Upper lobe of right lung (tissue), 1 donor: ENCODE measurements at regions not wholly inside any gene's neighbourhood (a gene's known extent, or its start where the extent isn't known, plus 50 kb on each side); places are given as distances from the start of the nearest gene placed in this dataset.

ENCODE experiments used
- ATAC-seq: fragments of 200-7000 bp; cut with Tn5 transposase; one replicate; pipeline ENCODE4 v1.9.1; 2020; ENCODE audit warnings: mild to moderate bottlenecking, moderate library complexity
- DNase-seq: peaks from one replicate; pipeline ENCODE4 v3.0.0-alpha.2; 2020
- H3K27ac ChIP-seq: fragments of 200-600 bp; one replicate; pipeline ENCODE4 v1.8.0; 2022
- H3K27me3 ChIP-seq: fragments of 200-600 bp; one replicate; pipeline ENCODE4 v1.8.0; 2022; ENCODE audit warnings: mild to moderate bottlenecking
- H3K36me3 ChIP-seq: fragments of 200-600 bp; one replicate; pipeline ENCODE4 v1.8.0; 2022
- H3K4me1 ChIP-seq: fragments of 200-600 bp; one replicate; pipeline ENCODE4 v1.8.0; 2022
- H3K4me3 ChIP-seq: fragments of 200-600 bp; one replicate; pipeline ENCODE4 v1.8.0; 2022; ENCODE audit warnings: mild to moderate bottlenecking
- H3K9me3 ChIP-seq: fragments of 200-600 bp; one replicate; pipeline ENCODE4 v1.8.0; 2022
- intact Hi-C: fragments of 100-400 bp; cut with DNase I; formaldehyde crosslinking; loops from one replicate; pipeline ENCODE4 v1.11.0; 2022
- TF ChIP-seq, protein P1 (sequence below): fragments of 200-600 bp; IDR thresholded peaks from one replicate; pipeline ENCODE4 v1.8.0; 2022; ENCODE audit warnings: antibody characterized with exemption
- donor health status: DM: no; HTN: yes; CAD: no; lungs with severe emphysema.

DNA sequence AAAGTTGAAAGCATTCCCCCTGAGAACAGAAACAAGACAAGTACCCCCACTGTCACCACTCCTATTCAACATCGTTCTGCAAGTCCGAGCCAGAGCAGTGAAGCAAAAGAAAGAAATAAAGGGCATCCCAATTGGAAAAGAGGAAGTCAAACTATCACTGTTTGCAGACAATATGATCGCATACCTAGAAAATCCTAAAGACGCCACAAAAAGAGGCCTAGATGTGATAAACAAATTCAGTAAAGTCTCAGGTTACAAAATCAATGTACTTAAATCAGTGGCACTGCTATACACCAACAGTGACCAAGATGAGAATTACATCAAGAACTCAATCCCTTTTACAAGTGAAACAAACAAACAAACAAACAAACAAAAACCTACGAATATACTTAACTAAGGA, 87.7 kb upstream of the COCH start:
- no peak for ATAC-seq
- Histone ChIP-seq H3K9me3 (peaks cover 6% of the 10 kb centered on the region), H3K27ac (no peak overlapping the region), H3K4me3 (no peak overlapping the region), H3K36me3 (no peaks in the 10 kb centered on the region), H3K4me1 (no peaks in the 10 kb centered on the region), H3K27me3 (no peaks in the 10 kb centered on the region)
- intact Hi-C loops, result no loop called here
- DNase-seq, result no peak
- TF ChIP-seq, protein P1, sequence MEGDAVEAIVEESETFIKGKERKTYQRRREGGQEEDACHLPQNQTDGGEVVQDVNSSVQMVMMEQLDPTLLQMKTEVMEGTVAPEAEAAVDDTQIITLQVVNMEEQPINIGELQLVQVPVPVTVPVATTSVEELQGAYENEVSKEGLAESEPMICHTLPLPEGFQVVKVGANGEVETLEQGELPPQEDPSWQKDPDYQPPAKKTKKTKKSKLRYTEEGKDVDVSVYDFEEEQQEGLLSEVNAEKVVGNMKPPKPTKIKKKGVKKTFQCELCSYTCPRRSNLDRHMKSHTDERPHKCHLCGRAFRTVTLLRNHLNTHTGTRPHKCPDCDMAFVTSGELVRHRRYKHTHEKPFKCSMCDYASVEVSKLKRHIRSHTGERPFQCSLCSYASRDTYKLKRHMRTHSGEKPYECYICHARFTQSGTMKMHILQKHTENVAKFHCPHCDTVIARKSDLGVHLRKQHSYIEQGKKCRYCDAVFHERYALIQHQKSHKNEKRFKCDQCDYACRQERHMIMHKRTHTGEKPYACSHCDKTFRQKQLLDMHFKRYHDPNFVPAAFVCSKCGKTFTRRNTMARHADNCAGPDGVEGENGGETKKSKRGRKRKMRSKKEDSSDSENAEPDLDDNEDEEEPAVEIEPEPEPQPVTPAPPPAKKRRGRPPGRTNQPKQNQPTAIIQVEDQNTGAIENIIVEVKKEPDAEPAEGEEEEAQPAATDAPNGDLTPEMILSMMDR, result no peak

DNA sequence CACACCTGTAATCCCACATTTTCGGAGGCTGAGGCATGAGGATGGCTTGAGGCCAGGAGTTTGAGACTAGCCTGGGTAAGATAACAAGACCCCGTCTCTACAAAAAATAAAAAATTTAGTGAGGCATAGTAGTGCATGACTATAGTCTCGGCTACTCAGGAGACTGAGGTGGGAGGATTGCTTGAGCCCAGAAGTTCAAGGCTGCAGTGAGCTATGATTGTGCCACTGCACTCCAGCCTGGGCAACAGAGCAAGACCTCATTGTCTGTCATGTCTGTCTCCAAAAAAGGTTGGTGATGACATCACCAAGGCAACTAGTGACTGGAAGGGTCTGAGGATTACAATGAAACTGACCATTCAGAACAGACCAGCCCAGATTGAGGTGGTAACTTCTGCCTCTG, 83.5 kb upstream of the COCH start:
- DNase-seq (no peak), ATAC-seq (no peak)
- peaks cover 6% of the 10 kb centered on the region for H3K9me3 ChIP-seq
- no peaks in the 10 kb centered on the region for H3K27me3 ChIP-seq
- intact Hi-C loops, result no loop called here
- H3K4me1 ChIP-seq, result no peaks in the 10 kb centered on the region
- H3K36me3 ChIP-seq, result no peaks in the 10 kb centered on the region
- H3K4me3 ChIP-seq, result no peak overlapping the region
- TF ChIP-seq, protein P1, result no peak
- no peak overlapping the region for H3K27ac ChIP-seq

- no peaks in the 10 kb centered on the region for H3K36me3 ChIP-seq
- H3K4me3 ChIP-seq, result no peak overlapping the region
- H3K27ac ChIP-seq, result no peak overlapping the region
- H3K27me3 ChIP-seq, result no peaks in the 10 kb centered on the region
- no peak for DNase-seq
- H3K4me1 ChIP-seq, result no peaks in the 10 kb centered on the region
- TF ChIP-seq, protein P1, result no peak
- no peak for ATAC-seq
- peaks cover 6% of the 10 kb centered on the region for H3K9me3 ChIP-seq
- intact Hi-C loops, result no loop called here
These were observed 82.6 kb upstream of the COCH start for GRCh38 chr14:30791522-30792351.

DNA sequence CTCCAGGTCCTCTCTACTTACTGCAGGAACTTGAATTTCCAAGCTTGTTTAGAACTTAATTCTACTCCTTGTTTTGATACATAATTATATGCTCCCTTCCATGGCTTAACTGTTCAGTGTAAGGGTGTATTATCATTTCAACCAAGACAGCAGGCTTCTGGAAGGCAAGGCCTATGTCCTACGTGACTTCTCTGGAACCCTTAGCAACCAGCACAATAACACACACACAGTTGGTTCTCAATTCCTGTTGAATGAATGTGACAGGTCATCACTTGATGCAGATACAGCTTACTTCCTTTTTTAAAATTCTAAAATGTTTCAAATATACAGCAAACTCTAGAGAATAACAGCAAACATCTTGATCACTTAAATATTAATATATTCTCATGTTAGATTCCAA, 77.7 kb upstream of the COCH start:
- Histone ChIP-seq H3K4me3 (no peak overlapping the region), H3K4me1 (no peaks in the 10 kb centered on the region), H3K27ac (no peak overlapping the region), H3K36me3 (no peaks in the 10 kb centered on the region), H3K27me3 (no peaks in the 10 kb centered on the region), H3K9me3 (no peaks in the 10 kb centered on the region)
- ATAC-seq, result peak; percentile 69
- no peak for DNase-seq
- intact Hi-C loops, result no loop called here
- TF ChIP-seq, protein P1, result no peak

GRCh38 chr14:30798516-30798915, 75.8 kb upstream of the COCH start:
- TF ChIP-seq, protein P1, result no peak
- H3K36me3 ChIP-seq, result no peaks in the 10 kb centered on the region
- H3K4me1 ChIP-seq, result no peaks in the 10 kb centered on the region
- no peak overlapping the region for H3K4me3 ChIP-seq
- H3K27ac ChIP-seq, result no peak overlapping the region
- intact Hi-C loops, result no loop called here
- no peaks in the 10 kb centered on the region for H3K27me3 ChIP-seq
- no peaks in the 10 kb centered on the region for H3K9me3 ChIP-seq
- ATAC-seq, result peak; percentile 66
- DNase-seq, result no peak
